ENCODE measurements at regions not wholly inside any gene's neighbourhood (a gene's known extent, or its start where the extent isn't known, plus 50 kb on each side); places are given as distances from the start of the nearest gene placed in this dataset.

GRCh38 chrX:16222151-16222550 lies 54.9 kb downstream of the MAGEB17 start:
- Histone ChIP-seq H3K27ac (no peak overlapping the region), H3K36me3 (ENCODE audit: insufficient read depth, low read length) (no peaks in the 10 kb centered on the region), H3K4me3 (no peak overlapping the region), H3K9me3 (ENCODE audit: low read depth, low read length) (no peaks in the 10 kb centered on the region), H3K9ac (ENCODE audit: insufficient read length) (no peak overlapping the region)
- no peak for DNase-seq (ENCODE audit: low read depth, low spot score)
- TF ChIP-seq FOXP2 (optimal IDR thresholded peaks at IDR 0.05; ENCODE audit: control extremely low read depth, extremely low read length, insufficient read depth) (no peak), POLR2AphosphoS5 (IDR thresholded peaks at IDR 0.05; ENCODE audit: borderline replicate concordance, low read depth, low read length) (no peak), EZH2 (IDR thresholded peaks at IDR 0.05) (no peak)

- Histone ChIP-seq H3K9ac (ENCODE audit: insufficient read length) (no peak overlapping the region), H3K27ac (no peak overlapping the region), H3K4me3 (no peak overlapping the region), H3K9me3 (ENCODE audit: low read depth, low read length) (no peaks in the 10 kb centered on the region), H3K36me3 (ENCODE audit: insufficient read depth, low read length) (no peaks in the 10 kb centered on the region)
- TF ChIP-seq EZH2 (IDR thresholded peaks at IDR 0.05) (no peak), FOXP2 (optimal IDR thresholded peaks at IDR 0.05; ENCODE audit: control extremely low read depth, extremely low read length, insufficient read depth) (no peak), POLR2AphosphoS5 (IDR thresholded peaks at IDR 0.05; ENCODE audit: borderline replicate concordance, low read depth, low read length) (no peak)
- no peak for DNase-seq (ENCODE audit: low read depth, low spot score)
Observed at GRCh38 chrX:16223385-16223784, 56.1 kb downstream of the MAGEB17 start.

GRCh38 chrX:16239211-16239610 lies 71.9 kb downstream of the MAGEB17 start:
- H3K27ac ChIP-seq = no peak overlapping the region
- no peaks in the 10 kb centered on the region for H3K36me3 ChIP-seq (ENCODE audit: insufficient read depth, low read length)
- H3K4me3 ChIP-seq = no peak overlapping the region
- DNase-seq (ENCODE audit: low read depth, low spot score) = no peak
- H3K9me3 ChIP-seq (ENCODE audit: low read depth, low read length) = no peaks in the 10 kb centered on the region
- TF ChIP-seq FOXP2 (optimal IDR thresholded peaks at IDR 0.05; ENCODE audit: control extremely low read depth, extremely low read length, insufficient read depth) (no peak), POLR2AphosphoS5 (IDR thresholded peaks at IDR 0.05; ENCODE audit: borderline replicate concordance, low read depth, low read length) (no peak), EZH2 (IDR thresholded peaks at IDR 0.05) (no peak)
- H3K9ac ChIP-seq (ENCODE audit: insufficient read length) = no peak overlapping the region

GRCh38 chrX:16240231-16240905 lies 73.1 kb downstream of the MAGEB17 start:
- Histone ChIP-seq H3K36me3 (ENCODE audit: insufficient read depth, low read length) (no peaks in the 10 kb centered on the region), H3K9ac (ENCODE audit: insufficient read length) (no peak overlapping the region), H3K27ac (no peak overlapping the region), H3K4me3 (no peak overlapping the region), H3K9me3 (ENCODE audit: low read depth, low read length) (no peaks in the 10 kb centered on the region)
- TF ChIP-seq EZH2 (IDR thresholded peaks at IDR 0.05) (no peak), FOXP2 (optimal IDR thresholded peaks at IDR 0.05; ENCODE audit: control extremely low read depth, extremely low read length, insufficient read depth) (no peak), POLR2AphosphoS5 (IDR thresholded peaks at IDR 0.05; ENCODE audit: borderline replicate concordance, low read depth, low read length) (no peak)
- DNase-seq (ENCODE audit: low read depth, low spot score) = no peak

GRCh38 chrX:16240968-16241367 lies 73.7 kb downstream of the MAGEB17 start:
- no peak for TF ChIP-seq FOXP2 (optimal IDR thresholded peaks at IDR 0.05; ENCODE audit: control extremely low read depth, extremely low read length, insufficient read depth)
- no peak for TF ChIP-seq POLR2AphosphoS5 (IDR thresholded peaks at IDR 0.05; ENCODE audit: borderline replicate concordance, low read depth, low read length)
- no peak for TF ChIP-seq EZH2 (IDR thresholded peaks at IDR 0.05)
- no peak overlapping the region for H3K4me3 ChIP-seq
- H3K9me3 ChIP-seq (ENCODE audit: low read depth, low read length) = no peaks in the 10 kb centered on the region
- no peak overlapping the region for H3K9ac ChIP-seq (ENCODE audit: insufficient read length)
- no peaks in the 10 kb centered on the region for H3K36me3 ChIP-seq (ENCODE audit: insufficient read depth, low read length)
- DNase-seq (ENCODE audit: low read depth, low spot score) = no peak
- no peak overlapping the region for H3K27ac ChIP-seq

GRCh38 chrX:16250296-16250695 lies 83.0 kb downstream of the MAGEB17 start:
- no peak overlapping the region for H3K9ac ChIP-seq (ENCODE audit: insufficient read length)
- DNase-seq (ENCODE audit: low read depth, low spot score) = no peak
- H3K9me3 ChIP-seq (ENCODE audit: low read depth, low read length) = no peaks in the 10 kb centered on the region
- H3K36me3 ChIP-seq (ENCODE audit: insufficient read depth, low read length) = no peaks in the 10 kb centered on the region
- TF ChIP-seq FOXP2 (optimal IDR thresholded peaks at IDR 0.05; ENCODE audit: control extremely low read depth, extremely low read length, insufficient read depth) (no peak), POLR2AphosphoS5 (IDR thresholded peaks at IDR 0.05; ENCODE audit: borderline replicate concordance, low read depth, low read length) (no peak), EZH2 (IDR thresholded peaks at IDR 0.05) (no peak)
- no peak overlapping the region for H3K4me3 ChIP-seq
- no peak overlapping the region for H3K27ac ChIP-seq

- Histone ChIP-seq H3K4me3 (no peak overlapping the region), H3K9ac (ENCODE audit: insufficient read length) (no peak overlapping the region), H3K36me3 (ENCODE audit: insufficient read depth, low read length) (no peaks in the 10 kb centered on the region), H3K27ac (no peak overlapping the region), H3K9me3 (ENCODE audit: low read depth, low read length) (no peaks in the 10 kb centered on the region)
- no peak for DNase-seq (ENCODE audit: low read depth, low spot score)
- TF ChIP-seq POLR2AphosphoS5 (IDR thresholded peaks at IDR 0.05; ENCODE audit: borderline replicate concordance, low read depth, low read length) (no peak), FOXP2 (optimal IDR thresholded peaks at IDR 0.05; ENCODE audit: control extremely low read depth, extremely low read length, insufficient read depth) (no peak), EZH2 (IDR thresholded peaks at IDR 0.05) (no peak)
Observed at GRCh38 chrX:16251782-16252181, 84.5 kb downstream of the MAGEB17 start.

GRCh38 chrX:16258882-16259281 lies 91.6 kb downstream of the MAGEB17 start:
- no peaks in the 10 kb centered on the region for H3K9me3 ChIP-seq (ENCODE audit: low read depth, low read length)
- H3K9ac ChIP-seq (ENCODE audit: insufficient read length) = no peak overlapping the region
- no peaks in the 10 kb centered on the region for H3K36me3 ChIP-seq (ENCODE audit: insufficient read depth, low read length)
- no peak for TF ChIP-seq FOXP2 (optimal IDR thresholded peaks at IDR 0.05; ENCODE audit: control extremely low read depth, extremely low read length, insufficient read depth)
- no peak overlapping the region for H3K4me3 ChIP-seq
- no peak for DNase-seq (ENCODE audit: low read depth, low spot score)
- H3K27ac ChIP-seq = no peak overlapping the region

- Histone ChIP-seq H3K4me3 (no peak overlapping the region), H3K9me3 (ENCODE audit: low read depth, low read length) (no peaks in the 10 kb centered on the region), H3K9ac (ENCODE audit: insufficient read length) (no peak overlapping the region), H3K27ac (no peak overlapping the region), H3K36me3 (ENCODE audit: insufficient read depth, low read length) (no peaks in the 10 kb centered on the region)
- DNase-seq (ENCODE audit: low read depth, low spot score) = no peak
- TF ChIP-seq EZH2 (IDR thresholded peaks at IDR 0.05) (no peak), FOXP2 (optimal IDR thresholded peaks at IDR 0.05; ENCODE audit: control extremely low read depth, extremely low read length, insufficient read depth) (no peak), POLR2AphosphoS5 (IDR thresholded peaks at IDR 0.05; ENCODE audit: borderline replicate concordance, low read depth, low read length) (no peak)
Observed at GRCh38 chrX:16267431-16267830, 100.2 kb downstream of the MAGEB17 start.

All from SK-N-MC (cell line).